WTC11 (cell line): ENCODE measurements at regions not wholly inside any gene's neighbourhood (a gene's known extent, or its start where the extent isn't known, plus 50 kb on each side); places are given as distances from the start of the nearest gene placed in this dataset.

Experiments
- E2F5 ChIP-seq: sonication (generic); formaldehyde crosslinking; IDR thresholded peaks from 2 replicates; pipeline ENCODE4 v1.8.1; 2022; ENCODE audit warnings: mild to moderate bottlenecking, moderate library complexity, missing genetic modification reagents
- JUN ChIP-seq: sonication (generic); formaldehyde crosslinking; IDR thresholded peaks from 2 replicates; pipeline ENCODE4 v1.8.0; 2023; ENCODE audit warnings: mild to moderate bottlenecking, missing genetic modification reagents
- KAT7 ChIP-seq: sonication (generic); formaldehyde crosslinking; IDR thresholded peaks from 2 replicates; pipeline ENCODE4 v1.8.1; 2023; ENCODE audit warnings: missing genetic modification reagents, mild to moderate bottlenecking, borderline replicate concordance
- RELA ChIP-seq: sonication (generic); formaldehyde crosslinking; IDR thresholded peaks from 2 replicates; pipeline ENCODE4 v1.8.1; 2022; ENCODE audit warnings: missing genetic modification reagents, mild to moderate bottlenecking, borderline replicate concordance
- SP1 ChIP-seq: sonication (generic); formaldehyde crosslinking; conservative IDR thresholded peaks from 2 replicates; pipeline ENCODE4 v1.8.1; 2022; ENCODE audit warnings: missing genetic modification reagents
- ZNF121 ChIP-seq: sonication (generic); formaldehyde crosslinking; IDR thresholded peaks from 2 replicates; pipeline ENCODE4 v1.8.0; 2023; ENCODE audit warnings: missing genetic modification reagents

GRCh38 chr1:218930000-218930399 lies 243.7 kb upstream of the LYPLAL1 start:
- TF ChIP-seq E2F5 (CRISPR knock-in tag) (no peak), RELA (CRISPR knock-in tag) (no peak), KAT7 (no peak), ZNF121 (CRISPR knock-in tag) (no peak), JUN (CRISPR knock-in tag) (no peak), SP1 (no peak)
